Fibroblast of mammary gland (primary cell): ENCODE measurements at regions not wholly inside any gene's neighbourhood (a gene's known extent, or its start where the extent isn't known, plus 50 kb on each side); places are given as distances from the start of the nearest gene placed in this dataset.

Experiments used
- DNase-seq: peaks from one replicate; pipeline ENCODE4 v3.0.0-alpha.2; 2010; ENCODE audit warnings: low read depth
- H3K4me3 ChIP-seq: 2 replicates; pipeline ENCODE4 v1.5.1; 2011; ENCODE audit warnings: low read depth, mild to moderate bottlenecking, low read length, moderate library complexity; ENCODE audit not compliant: control insufficient read depth
- CTCF ChIP-seq: conservative IDR thresholded peaks from 2 replicates; pipeline ENCODE4 v1.5.1; 2011; ENCODE audit warnings: low read depth, low read length, inconsistent platforms; ENCODE audit not compliant: control insufficient read depth, insufficient read depth

- no peak overlapping the region for H3K4me3 ChIP-seq
- no peak for TF ChIP-seq CTCF
- no peak for DNase-seq
These were observed 649.5 kb downstream of the XIRP2 start for GRCh38 chr2:167537743-167538142.

GRCh38 chr2:167534443-167534842 lies 646.2 kb downstream of the XIRP2 start:
- no peak for TF ChIP-seq CTCF
- peak; percentile 10 for DNase-seq
- no peak overlapping the region for H3K4me3 ChIP-seq

GRCh38 chr2:167524786-167525185 lies 636.5 kb downstream of the XIRP2 start:
- DNase-seq, result no peak
- no peak overlapping the region for H3K4me3 ChIP-seq
- TF ChIP-seq CTCF, result no peak

GRCh38 chr2:167510071-167510759 lies 621.9 kb downstream of the XIRP2 start:
- peak; percentile 45 for DNase-seq
- TF ChIP-seq CTCF, result no peak
- no peak overlapping the region for H3K4me3 ChIP-seq

- DNase-seq, result peak; percentile 93
- no peak for TF ChIP-seq CTCF
- no peak overlapping the region for H3K4me3 ChIP-seq
These were observed 621.3 kb downstream of the XIRP2 start for GRCh38 chr2:167509586-167509985.

- peak; percentile 8 for DNase-seq
- no peak for TF ChIP-seq CTCF
- no peak overlapping the region for H3K4me3 ChIP-seq
These were observed 620.4 kb downstream of the XIRP2 start for GRCh38 chr2:167508709-167509108.

- TF ChIP-seq CTCF, result no peak
- H3K4me3 ChIP-seq, result no peak overlapping the region
- peak; percentile 19 for DNase-seq
These were observed 618.1 kb downstream of the XIRP2 start for GRCh38 chr2:167506395-167506794.
